Neural progenitor cell (in vitro differentiated cells): ENCODE measurements at regions not wholly inside any gene's neighbourhood (a gene's known extent, or its start where the extent isn't known, plus 50 kb on each side); places are given as distances from the start of the nearest gene placed in this dataset.

Experiments
- EZH2 ChIP-seq: fragments of 200-600 bp; sonication (generic); IDR thresholded peaks from 2 replicates; pipeline ENCODE4 v1.6.1; 2017; ENCODE audit warnings: antibody characterized with exemption, mild to moderate bottlenecking, moderate library complexity
- TF ChIP-seq, protein P1 (sequence below): fragments of 200-600 bp; sonication (generic); IDR thresholded peaks from 2 replicates; pipeline ENCODE4 v1.5.1; 2017; ENCODE audit warnings: antibody characterized with exemption, mild to moderate bottlenecking

DNA sequence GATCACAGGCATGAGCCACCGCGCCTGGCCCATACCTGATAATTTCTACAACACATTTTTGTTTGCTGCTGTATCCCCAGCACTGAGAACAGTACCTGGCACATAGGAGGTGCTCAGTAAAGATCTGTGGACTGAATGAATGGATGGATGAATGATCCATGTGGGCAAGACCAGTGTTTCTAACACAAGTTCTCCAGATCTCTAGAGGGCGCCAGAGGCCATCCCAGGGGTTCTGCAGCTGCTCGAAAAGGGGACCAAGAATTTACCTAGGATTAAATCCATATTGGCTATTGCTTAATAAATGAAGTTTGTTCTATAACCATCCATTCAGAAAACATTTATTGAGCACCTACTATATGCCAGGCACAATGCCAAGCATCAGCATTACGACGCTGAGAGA, 167.7 kb downstream of the ACTL8 start:
- TF ChIP-seq, protein P1, sequence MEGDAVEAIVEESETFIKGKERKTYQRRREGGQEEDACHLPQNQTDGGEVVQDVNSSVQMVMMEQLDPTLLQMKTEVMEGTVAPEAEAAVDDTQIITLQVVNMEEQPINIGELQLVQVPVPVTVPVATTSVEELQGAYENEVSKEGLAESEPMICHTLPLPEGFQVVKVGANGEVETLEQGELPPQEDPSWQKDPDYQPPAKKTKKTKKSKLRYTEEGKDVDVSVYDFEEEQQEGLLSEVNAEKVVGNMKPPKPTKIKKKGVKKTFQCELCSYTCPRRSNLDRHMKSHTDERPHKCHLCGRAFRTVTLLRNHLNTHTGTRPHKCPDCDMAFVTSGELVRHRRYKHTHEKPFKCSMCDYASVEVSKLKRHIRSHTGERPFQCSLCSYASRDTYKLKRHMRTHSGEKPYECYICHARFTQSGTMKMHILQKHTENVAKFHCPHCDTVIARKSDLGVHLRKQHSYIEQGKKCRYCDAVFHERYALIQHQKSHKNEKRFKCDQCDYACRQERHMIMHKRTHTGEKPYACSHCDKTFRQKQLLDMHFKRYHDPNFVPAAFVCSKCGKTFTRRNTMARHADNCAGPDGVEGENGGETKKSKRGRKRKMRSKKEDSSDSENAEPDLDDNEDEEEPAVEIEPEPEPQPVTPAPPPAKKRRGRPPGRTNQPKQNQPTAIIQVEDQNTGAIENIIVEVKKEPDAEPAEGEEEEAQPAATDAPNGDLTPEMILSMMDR = peak; percentile 95
- TF ChIP-seq EZH2 = no peak
